Loucy (cell line): ENCODE measurements at regions not wholly inside any gene's neighbourhood (a gene's known extent, or its start where the extent isn't known, plus 50 kb on each side); places are given as distances from the start of the nearest gene placed in this dataset.

Source experiments
- H2AFZ ChIP-seq: fragments of 200-600 bp; sonication (generic); 2 replicates; pipeline ENCODE4 v1.6.0; 2016; ENCODE audit warnings: antibody characterized with exemption, mild to moderate bottlenecking, low read length, moderate library complexity
- H3F3A ChIP-seq: fragments of 200-600 bp; 2 replicates; pipeline ENCODE4 v1.6.0; 2016; ENCODE audit warnings: antibody characterized with exemption, low read depth, mild to moderate bottlenecking
- H3K27me3 ChIP-seq: fragments of 200-600 bp; sonication (generic); 2 replicates; pipeline ENCODE4 v1.6.1; 2014; ENCODE audit warnings: low read length, mild to moderate bottlenecking; ENCODE audit not compliant: insufficient read depth, poor library complexity, severe bottlenecking
- H3K36me3 ChIP-seq: fragments of 200-600 bp; sonication (generic); 2 replicates; pipeline ENCODE4 v1.6.1; 2016; ENCODE audit warnings: low read length; ENCODE audit not compliant: insufficient read depth
- H3K4me1 ChIP-seq: fragments of 200-600 bp; sonication (generic); 2 replicates; pipeline ENCODE4 v1.5.1; 2014; ENCODE audit warnings: low read length, mild to moderate bottlenecking; ENCODE audit not compliant: insufficient read depth, poor library complexity, severe bottlenecking
- H3K4me2 ChIP-seq: fragments of 200-600 bp; sonication (generic); 2 replicates; pipeline ENCODE4 v1.6.0; 2014; ENCODE audit warnings: antibody characterized with exemption, low read length, low read depth, mild to moderate bottlenecking; ENCODE audit not compliant: poor library complexity, severe bottlenecking
- H3K4me3 ChIP-seq: fragments of 200-600 bp; sonication (generic); 2 replicates; pipeline ENCODE4 v1.5.1; 2014; ENCODE audit warnings: low read length, mild to moderate bottlenecking, mixed read lengths; ENCODE audit not compliant: poor library complexity, severe bottlenecking
- H3K79me2 ChIP-seq: fragments of 200-600 bp; sonication (generic); 2 replicates; pipeline ENCODE4 v1.6.1; 2014; ENCODE audit warnings: low read length; ENCODE audit not compliant: insufficient read depth
- H3K9ac ChIP-seq: fragments of 200-600 bp; sonication (generic); 2 replicates; pipeline ENCODE4 v1.6.0; 2014; ENCODE audit warnings: mild to moderate bottlenecking, low read depth, low read length, moderate library complexity; ENCODE audit not compliant: poor library complexity, severe bottlenecking
- H3K9me2 ChIP-seq: fragments of 200-600 bp; sonication (generic); replicated peaks from 2 replicates; pipeline ENCODE4 v1.6.1; 2016; ENCODE audit warnings: low read depth, low read length, mixed read lengths
- H3K9me3 ChIP-seq: fragments of 200-600 bp; sonication (generic); 2 replicates; pipeline ENCODE4 v1.6.1; 2014; ENCODE audit warnings: mild to moderate bottlenecking, antibody characterized with exemption, low read length, low read depth; ENCODE audit not compliant: insufficient read depth
- H4K20me1 ChIP-seq: fragments of 200-600 bp; sonication (generic); 2 replicates; pipeline ENCODE4 v1.6.0; 2014; ENCODE audit warnings: antibody characterized with exemption, low read length, mild to moderate bottlenecking; ENCODE audit not compliant: insufficient read depth, poor library complexity, severe bottlenecking
- EZH2phosphoT487 ChIP-seq: fragments of 200-600 bp; IDR thresholded peaks from 2 replicates; pipeline ENCODE4 v1.6.1; 2018; ENCODE audit warnings: antibody characterized with exemption, mild to moderate bottlenecking, moderate library complexity, borderline replicate concordance
- TF ChIP-seq, protein P1 (sequence below): fragments of 200-600 bp; sonication (generic); conservative IDR thresholded peaks from 2 replicates; pipeline ENCODE4 v1.5.1; 2014; ENCODE audit warnings: mild to moderate bottlenecking, antibody characterized with exemption, low read length

DNA sequence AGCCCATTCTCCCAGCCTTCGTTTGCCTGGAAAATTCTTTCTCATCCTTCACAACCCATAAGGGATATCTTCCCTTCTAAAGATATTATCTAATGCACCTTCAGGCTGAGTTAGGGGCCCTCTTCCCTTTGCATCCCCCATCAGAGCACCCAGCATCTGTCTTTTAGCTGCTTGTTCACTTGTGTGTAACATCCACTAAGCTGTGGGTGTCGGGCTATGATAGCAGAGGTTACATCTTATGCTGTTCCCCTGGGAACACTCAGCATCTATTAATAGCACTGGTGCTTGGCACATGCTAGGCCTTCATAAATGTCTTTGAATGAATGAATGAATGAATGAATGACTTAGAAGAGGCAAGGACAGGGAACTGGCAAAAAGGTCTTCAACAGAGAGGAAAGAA is 131.8 kb downstream of the NUAK1 start:
- no peaks in the 10 kb centered on the region for H4K20me1 ChIP-seq
- no peak overlapping the region for H3K4me3 ChIP-seq
- H3K9ac ChIP-seq: no peak overlapping the region
- no peaks in the 10 kb centered on the region for H3K9me2 ChIP-seq
- no peaks in the 10 kb centered on the region for H3K4me1 ChIP-seq
- H3K9me3 ChIP-seq: no peaks in the 10 kb centered on the region
- TF ChIP-seq, protein P1, sequence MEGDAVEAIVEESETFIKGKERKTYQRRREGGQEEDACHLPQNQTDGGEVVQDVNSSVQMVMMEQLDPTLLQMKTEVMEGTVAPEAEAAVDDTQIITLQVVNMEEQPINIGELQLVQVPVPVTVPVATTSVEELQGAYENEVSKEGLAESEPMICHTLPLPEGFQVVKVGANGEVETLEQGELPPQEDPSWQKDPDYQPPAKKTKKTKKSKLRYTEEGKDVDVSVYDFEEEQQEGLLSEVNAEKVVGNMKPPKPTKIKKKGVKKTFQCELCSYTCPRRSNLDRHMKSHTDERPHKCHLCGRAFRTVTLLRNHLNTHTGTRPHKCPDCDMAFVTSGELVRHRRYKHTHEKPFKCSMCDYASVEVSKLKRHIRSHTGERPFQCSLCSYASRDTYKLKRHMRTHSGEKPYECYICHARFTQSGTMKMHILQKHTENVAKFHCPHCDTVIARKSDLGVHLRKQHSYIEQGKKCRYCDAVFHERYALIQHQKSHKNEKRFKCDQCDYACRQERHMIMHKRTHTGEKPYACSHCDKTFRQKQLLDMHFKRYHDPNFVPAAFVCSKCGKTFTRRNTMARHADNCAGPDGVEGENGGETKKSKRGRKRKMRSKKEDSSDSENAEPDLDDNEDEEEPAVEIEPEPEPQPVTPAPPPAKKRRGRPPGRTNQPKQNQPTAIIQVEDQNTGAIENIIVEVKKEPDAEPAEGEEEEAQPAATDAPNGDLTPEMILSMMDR: no peak
- TF ChIP-seq EZH2phosphoT487: no peak
- H3K36me3 ChIP-seq: no peaks in the 10 kb centered on the region
- no peaks in the 10 kb centered on the region for H3F3A ChIP-seq
- no peak overlapping the region for H2AFZ ChIP-seq
- no peaks in the 10 kb centered on the region for H3K27me3 ChIP-seq
- no peaks in the 10 kb centered on the region for H3K79me2 ChIP-seq
- H3K4me2 ChIP-seq: no peak overlapping the region

DNA sequence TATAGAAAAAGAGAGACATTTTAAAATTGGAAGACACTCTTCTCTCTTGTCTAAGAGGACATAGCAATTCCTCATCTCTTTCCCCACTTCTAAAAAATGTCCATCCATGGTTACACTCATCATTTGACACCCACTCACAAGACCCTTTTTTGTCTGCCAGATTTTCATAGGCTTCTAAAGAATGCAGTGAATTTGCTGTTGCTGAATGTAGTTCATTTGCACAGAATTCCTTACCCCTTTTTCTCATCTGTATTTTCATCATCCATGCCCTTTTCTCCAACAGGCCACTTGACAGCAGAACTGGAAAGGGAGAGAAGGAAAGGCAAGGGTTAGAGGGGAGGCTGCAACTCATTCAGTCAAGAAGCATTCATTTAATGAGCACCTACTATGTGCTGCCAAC is 128.0 kb downstream of the NUAK1 start:
- no peaks in the 10 kb centered on the region for H3K9me3 ChIP-seq
- no peak overlapping the region for H3K9ac ChIP-seq
- no peak overlapping the region for H2AFZ ChIP-seq
- H3K27me3 ChIP-seq: no peaks in the 10 kb centered on the region
- TF ChIP-seq EZH2phosphoT487: no peak
- TF ChIP-seq, protein P1: no peak
- no peaks in the 10 kb centered on the region for H3K79me2 ChIP-seq
- H3K36me3 ChIP-seq: no peaks in the 10 kb centered on the region
- H4K20me1 ChIP-seq: no peaks in the 10 kb centered on the region
- H3F3A ChIP-seq: no peaks in the 10 kb centered on the region
- no peak overlapping the region for H3K4me3 ChIP-seq
- H3K4me2 ChIP-seq: no peak overlapping the region
- H3K4me1 ChIP-seq: no peaks in the 10 kb centered on the region
- no peaks in the 10 kb centered on the region for H3K9me2 ChIP-seq
